ENCODE measurements at regions not wholly inside any gene's neighbourhood (a gene's known extent, or its start where the extent isn't known, plus 50 kb on each side); places are given as distances from the start of the nearest gene placed in this dataset.

GRCh38 chr5:30117135-30117534 is 1076.4 kb upstream of the CDH6 start:
- Histone ChIP-seq H3K9me3 (replicated peaks; ENCODE audit: control insufficient read depth, insufficient read depth, low read length) (peaks cover 1% of the 10 kb centered on the region), H2AFZ (ENCODE audit: low read depth, low read length) (no peak overlapping the region), H3K79me2 (ENCODE audit: control insufficient read depth, insufficient read depth, low read length) (no peaks in the 10 kb centered on the region), H4K20me1 (replicated peaks; ENCODE audit: control insufficient read depth, extremely low read depth, insufficient read depth, low read length) (no peaks in the 10 kb centered on the region), H3K9me1 (replicated peaks; ENCODE audit: control insufficient read depth, extremely low read depth, insufficient read depth, low read length) (no peaks in the 10 kb centered on the region), H3K4me2 (ENCODE audit: insufficient read depth, low read length) (no peak overlapping the region), H3K36me3 (ENCODE audit: control insufficient read depth in 2 of 2, extremely low read depth in 1 of 2, insufficient read depth in 2 of 2, low read length in 2 of 2) (no peaks in the 10 kb centered on the region), H3K9ac (replicated peaks; ENCODE audit: extremely low read depth, insufficient read depth, low read length) (no peak overlapping the region), H3K27ac (ENCODE audit: insufficient read depth, low read depth, low read length) (no peak overlapping the region), H3K4me1 (ENCODE audit: control insufficient read depth, extremely low read depth, insufficient read depth, low read length) (no peaks in the 10 kb centered on the region), H3K27me3 (ENCODE audit: control insufficient read depth in 2 of 2, insufficient read depth in 2 of 2, low read length in 2 of 2) (no peaks in the 10 kb centered on the region), H3K4me3 (replicated peaks in 1 of 3; ENCODE audit: insufficient read depth in 1 of 3, low read depth in 1 of 3, low read length in 3 of 3) (no peak overlapping the region)
- DNase-seq (ENCODE audit: low read depth, low spot score) (no peak), FAIRE-seq (no peak)
- ChIA-PET POLR2A (no interaction called here), CTCF (no interaction called here)
- intact Hi-C loops (cut with micrococcal nuclease) = no loop called here
- dilution Hi-C loops (cut with MboI; ENCODE audit: extremely low pct_ligation_motif_present, low sequenced_read_pairs) = no loop called here
- no TSS peak for BruUV-seq (replicated peaks)
- TF ChIP-seq EZH2 (IDR thresholded peaks at IDR 0.05; ENCODE audit: borderline replicate concordance, low read depth, low read length, severe bottlenecking) (no peak), JUN (IDR thresholded peaks at IDR 0.05; ENCODE audit: borderline replicate concordance, insufficient read depth, insufficient read length, low read depth) (no peak), CTCF (IDR thresholded peaks at IDR 0.05; ENCODE audit: extremely low read depth in 1 of 2, insufficient read depth in 1 of 2, low read depth in 1 of 2, low read length in 2 of 2) (no peak), MYC (IDR thresholded peaks at IDR 0.05; ENCODE audit: low read depth, low read length) (no peak), MAX (IDR thresholded peaks at IDR 0.05; ENCODE audit: insufficient read depth, insufficient read length) (no peak), POLR2A (IDR thresholded peaks at IDR 0.05; ENCODE audit: low read depth, low read length) (no peak), FOS (IDR thresholded peaks at IDR 0.05; ENCODE audit: borderline replicate concordance, insufficient read depth, low read length) (no peak), POLR2AphosphoS5 (IDR thresholded peaks at IDR 0.05; ENCODE audit: insufficient read depth, low read depth, low read length) (no peak), GATA2 (IDR thresholded peaks at IDR 0.05; ENCODE audit: insufficient read depth, insufficient read length, low read depth, low read length) (no peak)

Data from endothelial cell of umbilical vein (primary cell).